CD14-positive monocyte (primary cell): ENCODE measurements at regions not wholly inside any gene's neighbourhood (a gene's known extent, or its start where the extent isn't known, plus 50 kb on each side); places are given as distances from the start of the nearest gene placed in this dataset.

Experiments used
- DNase-seq, 3 donors: peaks; one replicate each; pipeline ENCODE4 v3.0.0-alpha.2; 2011 to 2022
- H2AFZ ChIP-seq: 2 replicates; pipeline ENCODE4 v1.6.0; 2012; ENCODE audit warnings: mild to moderate bottlenecking, low read depth, low read length, inconsistent platforms; ENCODE audit not compliant: insufficient read depth, poor library complexity, severe bottlenecking
- H3K27ac ChIP-seq, 2 donors: 1 replicate in 1 of 2; 2 replicates in 1 of 2; pipeline ENCODE4 v1.5.1; 2012 to 2013; ENCODE audit warnings: low read length in 2 of 2, control low read depth in 1 of 2, inconsistent platforms in 1 of 2, low read depth in 1 of 2, mild to moderate bottlenecking in 1 of 2
- H3K27me3 ChIP-seq, 2 donors: one replicate each; pipeline versions ENCODE4 v1.6.0 to v1.6.1; 2011 to 2013; ENCODE audit warnings: low read length in 2 of 2; ENCODE audit not compliant: control insufficient read depth in 2 of 2, insufficient read depth in 2 of 2
- H3K36me3 ChIP-seq, 2 donors: replicated peaks in 1 of 2; 1 replicate in 1 of 2; 2 replicates in 1 of 2; pipeline versions ENCODE4 v1.5.1 to v1.6.1; 2012 to 2013; ENCODE audit warnings: low read length in 2 of 2, control low read depth in 1 of 2, inconsistent platforms in 1 of 2, mild to moderate bottlenecking in 1 of 2; ENCODE audit not compliant: insufficient read depth in 2 of 2, control insufficient read depth in 1 of 2
- H3K4me1 ChIP-seq, 2 donors: 1 replicate in 1 of 2; 2 replicates in 1 of 2; pipeline versions ENCODE4 v1.5.1 to v1.6.1; 2012 to 2013; ENCODE audit warnings: low read length in 2 of 2, control low read depth in 1 of 2, inconsistent platforms in 1 of 2, mild to moderate bottlenecking in 1 of 2, moderate library complexity in 1 of 2; ENCODE audit not compliant: insufficient read depth in 2 of 2, control insufficient read depth in 1 of 2
- H3K4me2 ChIP-seq: replicated peaks from 2 replicates; pipeline ENCODE3; 2012; ENCODE audit warnings: low read length, moderate library complexity, mild to moderate bottlenecking; ENCODE audit not compliant: poor library complexity, severe bottlenecking; ENCODE audit errors: extremely low read depth
- H3K4me3 ChIP-seq, 3 experiments: fragments of 200-600 bp in 1 of 3; sonication (generic) in 1 of 3; replicated peaks in 1 of 3; 1 replicate in 2 of 3; 2 replicates in 1 of 3; pipeline ENCODE4 v1.5.1; 2011 to 2013; ENCODE audit warnings: low read length in 3 of 3, mild to moderate bottlenecking in 3 of 3, control low read depth in 2 of 3, low read depth in 2 of 3, inconsistent platforms in 1 of 3, moderate library complexity in 1 of 3
- H3K79me2 ChIP-seq: 2 replicates; pipeline ENCODE4 v1.6.0; 2012; ENCODE audit warnings: mild to moderate bottlenecking, control low read depth, inconsistent platforms, low read length, moderate library complexity; ENCODE audit not compliant: insufficient read depth
- H3K9ac ChIP-seq: 2 replicates; pipeline ENCODE4 v1.6.0; 2017; ENCODE audit warnings: low read length, mild to moderate bottlenecking; ENCODE audit not compliant: insufficient read depth, poor library complexity, severe bottlenecking
- H3K9me3 ChIP-seq, 2 donors: replicated peaks in 1 of 2; 1 replicate in 1 of 2; 2 replicates in 1 of 2; pipeline versions ENCODE4 v1.5.1 to v1.6.1; 2012 to 2013; ENCODE audit warnings: low read length in 2 of 2, control low read depth in 1 of 2; ENCODE audit not compliant: control insufficient read depth in 1 of 2, insufficient read depth in 1 of 2
- H4K20me1 ChIP-seq: 2 replicates; pipeline ENCODE4 v1.6.0; 2012; ENCODE audit warnings: mild to moderate bottlenecking, low read length, control low read depth, moderate library complexity; ENCODE audit not compliant: insufficient read depth
- H3K27ac Mint-ChIP-seq, 7 donors: one replicate each; pipeline ENCODE4 v1.8.0; 2020; ENCODE audit warnings: mild to moderate bottlenecking in 7 of 7, mixed read lengths in 7 of 7, moderate library complexity in 6 of 7, inconsistent platforms in 2 of 7
- H3K27me3 Mint-ChIP-seq, 3 donors: one replicate each; pipeline ENCODE4 v1.8.0; 2021 to 2022; ENCODE audit warnings: low read depth in 3 of 3, mild to moderate bottlenecking in 3 of 3, mixed read lengths in 3 of 3, moderate library complexity in 3 of 3, inconsistent platforms in 1 of 3
- H3K36me3 Mint-ChIP-seq, 2 donors: one replicate each; pipeline ENCODE4 v1.8.0; 2020; ENCODE audit warnings: mixed read lengths in 2 of 2, inconsistent platforms in 1 of 2, mild to moderate bottlenecking in 1 of 2
- H3K4me1 Mint-ChIP-seq: one replicate; pipeline ENCODE4 v1.8.0; 2020; ENCODE audit warnings: mild to moderate bottlenecking, mixed read lengths
- H3K4me3 Mint-ChIP-seq, 2 donors: one replicate each; pipeline ENCODE4 v1.8.0; 2020; ENCODE audit warnings: mild to moderate bottlenecking in 2 of 2, mixed read lengths in 2 of 2, moderate library complexity in 1 of 2
- H3K9me3 Mint-ChIP-seq, 7 donors: one replicate each; pipeline ENCODE4 v1.8.0; 2020 to 2022; ENCODE audit warnings: mixed read lengths in 7 of 7, mild to moderate bottlenecking in 6 of 7, moderate library complexity in 6 of 7, inconsistent platforms in 2 of 7
- CTCF ChIP-seq: fragments of 200-600 bp; IDR thresholded peaks from one replicate; pipeline ENCODE4 v1.8.0; 2022; ENCODE audit warnings: antibody characterized with exemption, mild to moderate bottlenecking
- WGBS: methylation state at CpG from one replicate; pipeline ENCODE4 v1.1.5; 2013; ENCODE audit warnings: missing lambda C conversion rate; ENCODE audit not compliant: insufficient coverage; 5-methylcytosine and 5-hydroxymethylcytosine counted together
- intact Hi-C, 2 donors: fragments of 100-400 bp; cut with micrococcal nuclease; formaldehyde crosslinking; loops; one replicate each; pipeline versions ENCODE4 v1.15.0 to v1.15.1; 2023

GRCh38 chr3:117106396-117106795 is 396.8 kb downstream of the TUSC7 start:
- Histone ChIP-seq H3K4me3 (no peak overlapping the region), H3K4me1 (no peaks in the 10 kb centered on the region), H3K27ac (no peak overlapping the region), H3K79me2 (no peaks in the 10 kb centered on the region), H3K27me3 (no peaks in the 10 kb centered on the region), H4K20me1 (no peaks in the 10 kb centered on the region), H2AFZ (no peak overlapping the region), H3K9me3 (no peaks in the 10 kb centered on the region), H3K4me2 (no peak overlapping the region), H3K9ac (no peak overlapping the region), H3K36me3 (no peaks in the 10 kb centered on the region)
- H3K27me3 Mint-ChIP-seq: peaks cover 0 to 7% (median 3%) of the 10 kb centered on the region in 3 donors
- no CpG with 5 or more reads among the region's 2 CpGs for WGBS
- H3K4me1 Mint-ChIP-seq: no peaks in the 10 kb centered on the region
- no peaks in the 10 kb centered on the region for H3K36me3 Mint-ChIP-seq
- DNase-seq: no peak
- H3K4me3 Mint-ChIP-seq: no peak overlapping the region
- intact Hi-C loops: no loop called here
- no peak overlapping the region for H3K27ac Mint-ChIP-seq
- no peak for TF ChIP-seq CTCF
- H3K9me3 Mint-ChIP-seq: peaks cover 0 to 4% (median 1%) of the 10 kb centered on the region in 7 donors

- Mint-ChIP-seq H3K27me3 (peaks cover 0 to 13% (median 3%) of the 10 kb centered on the region in 3 donors), H3K27ac (no peak overlapping the region), H3K4me1 (no peaks in the 10 kb centered on the region), H3K36me3 (no peaks in the 10 kb centered on the region), H3K9me3 (peaks cover 0 to 6% (median 1%) of the 10 kb centered on the region in 7 donors), H3K4me3 (no peak overlapping the region)
- intact Hi-C loops: no loop called here
- Histone ChIP-seq H3K27me3 (no peaks in the 10 kb centered on the region), H3K36me3 (no peaks in the 10 kb centered on the region), H3K9ac (no peak overlapping the region), H3K4me2 (no peak overlapping the region), H3K27ac (no peak overlapping the region), H3K79me2 (no peaks in the 10 kb centered on the region), H3K4me1 (no peaks in the 10 kb centered on the region), H3K9me3 (no peaks in the 10 kb centered on the region), H3K4me3 (no peak overlapping the region), H2AFZ (no peak overlapping the region), H4K20me1 (no peaks in the 10 kb centered on the region)
- no peak for TF ChIP-seq CTCF
- no peak for DNase-seq
- WGBS: 79% methylated on average over 2 of the region's 2 CpGs
Observed at GRCh38 chr3:117107946-117108345, 398.4 kb downstream of the TUSC7 start.
